PC-3 (cell line): ENCODE measurements at regions not wholly inside any gene's neighbourhood (a gene's known extent, or its start where the extent isn't known, plus 50 kb on each side); places are given as distances from the start of the nearest gene placed in this dataset.

Experiments
- CTCF ChIP-seq: fragments of 300-600 bp; sonication (generic); conservative IDR thresholded peaks from 2 replicates; pipeline ENCODE4 v1.5.1; 2017; ENCODE audit warnings: antibody characterized with exemption, low read depth, mild to moderate bottlenecking, low read length
- EZH2 ChIP-seq: fragments of 300-600 bp; sonication (generic); IDR thresholded peaks from one replicate; pipeline ENCODE4 v1.6.1; 2017; ENCODE audit warnings: antibody characterized with exemption, mild to moderate bottlenecking, low read length; ENCODE audit not compliant: unreplicated experiment

GRCh38 chr20:11235058-11235457, 561.3 kb upstream of the JAG1 start:
- TF ChIP-seq CTCF (no peak), EZH2 (no peak)
